ENCODE measurements at regions not wholly inside any gene's neighbourhood (a gene's known extent, or its start where the extent isn't known, plus 50 kb on each side); places are given as distances from the start of the nearest gene placed in this dataset.

DNA sequence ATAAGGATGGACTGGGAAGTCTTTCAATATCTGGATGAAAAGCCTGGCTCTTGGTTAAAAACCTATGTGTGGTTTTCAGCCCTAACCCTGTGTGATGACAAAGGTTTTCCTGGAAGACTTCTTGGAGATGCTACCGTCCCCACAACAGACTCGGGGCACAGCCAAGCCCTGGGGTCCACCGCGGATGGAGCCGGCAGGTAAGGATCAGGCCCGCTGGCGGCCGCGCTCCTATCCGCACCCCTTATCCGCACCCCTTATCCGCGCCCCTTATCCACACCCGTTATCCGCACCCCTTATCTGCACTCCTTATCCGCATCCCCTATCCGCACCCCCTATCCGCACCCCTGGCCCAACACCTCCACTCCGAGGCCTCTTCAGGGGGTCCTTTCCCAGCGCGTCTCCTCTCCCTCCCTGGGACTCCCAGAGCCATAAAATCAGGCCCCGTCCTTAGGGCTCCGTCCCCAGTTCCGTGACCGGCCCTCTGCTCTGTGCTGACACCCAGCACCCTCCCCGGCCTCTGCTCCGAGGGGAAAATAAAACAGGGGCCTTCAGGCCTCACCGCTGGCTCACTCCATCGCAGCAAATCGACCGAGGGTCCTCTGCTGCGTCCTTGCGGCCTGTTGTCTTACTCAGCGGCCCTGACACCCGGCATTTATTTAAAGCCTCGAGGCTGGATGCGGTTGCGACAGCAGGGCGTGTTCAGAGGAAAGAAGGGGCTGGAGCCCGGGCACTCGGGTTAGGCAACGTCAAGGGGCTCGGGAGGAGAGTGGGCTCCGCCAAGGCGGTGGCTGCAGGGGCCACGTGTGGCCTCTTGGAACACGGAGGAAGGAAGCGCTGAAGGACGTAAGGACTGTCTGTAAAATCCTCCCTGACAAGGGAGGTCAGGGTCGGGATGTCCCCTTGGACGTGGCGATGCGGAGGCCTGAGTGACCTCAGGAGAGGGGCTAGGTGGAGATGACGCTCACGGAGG lies 215.1 kb upstream of the ADARB2 start:
- Histone ChIP-seq H3K9me3 (no peaks in the 10 kb centered on the region), H3K27me3 (no peaks in the 10 kb centered on the region), H3K36me3 (no peaks in the 10 kb centered on the region), H3K4me3 (no peak overlapping the region), H3K27ac (no peak overlapping the region), H3K4me1 (no peaks in the 10 kb centered on the region)
- no peak for DNase-seq
- in situ Hi-C loops (cut with MboI; ENCODE audit: low pct_ligation_motif_present in 1 of 4, low pct_unique_long_range_greater_than_20kb in 1 of 4, low sequenced_read_pairs in 3 of 4) = no loop called here
- intact Hi-C loops (cut with DNase I; ENCODE audit: low total_unique reads) = no loop called here
- WGBS, 2 donors (ENCODE audit: low coverage in 1 of 2) = 88 to 94% methylated on average over 10 to 55 of the region's 55 CpGs
- TF ChIP-seq POLR2A (IDR thresholded peaks at IDR 0.05) = no peak
- no peak for TF ChIP-seq POLR2AphosphoS5 (IDR thresholded peaks at IDR 0.05)
- TF ChIP-seq, protein P1, sequence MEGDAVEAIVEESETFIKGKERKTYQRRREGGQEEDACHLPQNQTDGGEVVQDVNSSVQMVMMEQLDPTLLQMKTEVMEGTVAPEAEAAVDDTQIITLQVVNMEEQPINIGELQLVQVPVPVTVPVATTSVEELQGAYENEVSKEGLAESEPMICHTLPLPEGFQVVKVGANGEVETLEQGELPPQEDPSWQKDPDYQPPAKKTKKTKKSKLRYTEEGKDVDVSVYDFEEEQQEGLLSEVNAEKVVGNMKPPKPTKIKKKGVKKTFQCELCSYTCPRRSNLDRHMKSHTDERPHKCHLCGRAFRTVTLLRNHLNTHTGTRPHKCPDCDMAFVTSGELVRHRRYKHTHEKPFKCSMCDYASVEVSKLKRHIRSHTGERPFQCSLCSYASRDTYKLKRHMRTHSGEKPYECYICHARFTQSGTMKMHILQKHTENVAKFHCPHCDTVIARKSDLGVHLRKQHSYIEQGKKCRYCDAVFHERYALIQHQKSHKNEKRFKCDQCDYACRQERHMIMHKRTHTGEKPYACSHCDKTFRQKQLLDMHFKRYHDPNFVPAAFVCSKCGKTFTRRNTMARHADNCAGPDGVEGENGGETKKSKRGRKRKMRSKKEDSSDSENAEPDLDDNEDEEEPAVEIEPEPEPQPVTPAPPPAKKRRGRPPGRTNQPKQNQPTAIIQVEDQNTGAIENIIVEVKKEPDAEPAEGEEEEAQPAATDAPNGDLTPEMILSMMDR (IDR thresholded peaks at IDR 0.05) = no peak
- no peak for TF ChIP-seq EP300 (IDR thresholded peaks at IDR 0.05; ENCODE audit: low read depth)

DNA sequence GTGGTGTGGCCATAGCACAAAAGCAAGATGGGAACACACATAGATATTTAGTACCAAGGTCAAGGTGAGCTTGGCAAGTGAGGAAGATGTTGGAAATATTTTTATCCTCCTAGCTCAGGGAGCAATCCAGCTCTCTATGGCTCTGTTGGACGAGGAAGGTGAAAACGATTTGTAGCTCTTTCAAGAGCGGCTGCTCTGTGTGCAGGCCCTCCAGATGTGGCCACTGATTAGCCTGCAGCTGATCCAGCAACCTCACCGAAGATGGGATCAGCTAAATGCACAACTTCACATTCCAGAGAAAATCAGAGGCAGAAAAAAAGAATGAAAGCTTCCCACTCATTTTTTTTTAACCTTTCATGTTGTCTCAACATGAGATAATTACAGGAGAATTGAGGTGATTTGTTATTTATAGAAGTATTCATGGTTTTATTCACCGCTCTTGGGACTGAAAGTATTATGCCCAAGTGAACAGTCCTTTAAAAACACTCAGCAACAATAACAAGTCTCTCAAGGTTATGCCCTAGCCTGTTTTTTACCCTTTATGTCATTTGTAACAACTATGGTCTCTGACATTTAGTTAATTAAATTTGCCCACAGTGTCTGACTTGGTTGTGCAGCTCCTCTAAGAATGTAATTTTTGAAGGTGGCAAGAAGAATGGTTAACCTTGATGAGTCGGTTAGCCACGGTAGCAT lies 213.6 kb upstream of the ADARB2 start:
- Histone ChIP-seq H3K27me3 (no peaks in the 10 kb centered on the region), H3K4me1 (no peaks in the 10 kb centered on the region), H3K27ac (no peak overlapping the region), H3K36me3 (no peaks in the 10 kb centered on the region), H3K4me3 (no peak overlapping the region), H3K9me3 (no peaks in the 10 kb centered on the region)
- TF ChIP-seq, protein P1 (IDR thresholded peaks at IDR 0.05) = no peak
- no peak for TF ChIP-seq EP300 (IDR thresholded peaks at IDR 0.05; ENCODE audit: low read depth)
- TF ChIP-seq POLR2AphosphoS5 (IDR thresholded peaks at IDR 0.05) = no peak
- TF ChIP-seq POLR2A (IDR thresholded peaks at IDR 0.05) = no peak
- WGBS, 2 donors (ENCODE audit: low coverage in 1 of 2) = 58 to 77% methylated on average over 7 of the region's 7 CpGs
- in situ Hi-C loops (cut with MboI; ENCODE audit: low pct_ligation_motif_present in 1 of 4, low pct_unique_long_range_greater_than_20kb in 1 of 4, low sequenced_read_pairs in 3 of 4) (no loop called here), intact Hi-C loops (cut with DNase I; ENCODE audit: low total_unique reads) (no loop called here)
- DNase-seq = no peak

DNA sequence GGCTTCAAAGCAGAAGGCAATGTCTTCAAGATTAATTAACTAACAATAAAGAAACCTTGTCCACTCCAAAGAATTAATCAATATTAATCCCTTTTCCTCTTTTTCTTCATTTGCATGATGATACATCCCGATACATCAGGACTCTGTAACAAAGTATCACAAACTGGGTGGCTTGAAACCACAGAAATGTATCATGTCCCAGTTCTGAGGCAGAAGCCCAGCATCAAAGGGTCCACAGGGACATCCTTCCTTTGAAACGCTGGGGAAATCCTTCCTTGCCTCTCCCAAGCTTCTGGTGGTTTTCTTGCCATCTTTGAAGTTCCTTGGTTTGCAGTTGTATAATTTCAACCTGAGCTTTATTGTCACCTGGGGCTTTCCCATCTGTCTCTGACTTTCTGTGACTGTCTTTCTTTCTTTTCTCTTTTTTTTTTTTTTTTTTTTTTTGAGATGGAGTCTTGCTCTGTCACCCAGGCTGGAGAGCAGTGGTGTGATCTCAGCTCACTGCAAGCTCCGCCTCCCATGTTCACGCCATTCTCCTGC lies 210.2 kb upstream of the ADARB2 start:
- Histone ChIP-seq H3K9me3 (no peaks in the 10 kb centered on the region), H3K4me3 (no peak overlapping the region), H3K27me3 (no peaks in the 10 kb centered on the region), H3K27ac (no peak overlapping the region), H3K4me1 (no peaks in the 10 kb centered on the region), H3K36me3 (no peaks in the 10 kb centered on the region)
- TF ChIP-seq, protein P1 (IDR thresholded peaks at IDR 0.05) = no peak
- no peak for TF ChIP-seq POLR2AphosphoS5 (IDR thresholded peaks at IDR 0.05)
- TF ChIP-seq POLR2A (IDR thresholded peaks at IDR 0.05) = no peak
- no peak for TF ChIP-seq EP300 (IDR thresholded peaks at IDR 0.05; ENCODE audit: low read depth)
- in situ Hi-C loops (cut with MboI; ENCODE audit: low pct_ligation_motif_present in 1 of 4, low pct_unique_long_range_greater_than_20kb in 1 of 4, low sequenced_read_pairs in 3 of 4) (no loop called here), intact Hi-C loops (cut with DNase I; ENCODE audit: low total_unique reads) (no loop called here)
- no peak for DNase-seq
- 85 to 94% methylated on average over 3 to 4 of the region's 4 CpGs for WGBS, 2 donors (ENCODE audit: low coverage in 1 of 2)

- WGBS, 2 donors (ENCODE audit: low coverage in 1 of 2) = 86 to 89% methylated on average over 8 to 11 of the region's 11 CpGs
- in situ Hi-C loops (cut with MboI; ENCODE audit: low pct_ligation_motif_present in 1 of 4, low pct_unique_long_range_greater_than_20kb in 1 of 4, low sequenced_read_pairs in 3 of 4) = no loop called here
- H3K27ac ChIP-seq = no peak overlapping the region
- H3K4me1 ChIP-seq = no peaks in the 10 kb centered on the region
- no peak for DNase-seq
- H3K4me3 ChIP-seq = no peak overlapping the region
- no peak for TF ChIP-seq POLR2AphosphoS5 (IDR thresholded peaks at IDR 0.05)
- TF ChIP-seq EP300 (IDR thresholded peaks at IDR 0.05; ENCODE audit: low read depth) = no peak
- TF ChIP-seq, protein P1 (IDR thresholded peaks at IDR 0.05) = no peak
- TF ChIP-seq POLR2A (IDR thresholded peaks at IDR 0.05) = no peak
- intact Hi-C loops (cut with DNase I; ENCODE audit: low total_unique reads) = no loop called here
- H3K9me3 ChIP-seq = no peaks in the 10 kb centered on the region
- no peaks in the 10 kb centered on the region for H3K36me3 ChIP-seq
- no peaks in the 10 kb centered on the region for H3K27me3 ChIP-seq
Observed at GRCh38 chr10:1944487-1944886, 207.2 kb upstream of the ADARB2 start.
